ENCODE measurements at regions not wholly inside any gene's neighbourhood (a gene's known extent, or its start where the extent isn't known, plus 50 kb on each side); places are given as distances from the start of the nearest gene placed in this dataset.

DNA sequence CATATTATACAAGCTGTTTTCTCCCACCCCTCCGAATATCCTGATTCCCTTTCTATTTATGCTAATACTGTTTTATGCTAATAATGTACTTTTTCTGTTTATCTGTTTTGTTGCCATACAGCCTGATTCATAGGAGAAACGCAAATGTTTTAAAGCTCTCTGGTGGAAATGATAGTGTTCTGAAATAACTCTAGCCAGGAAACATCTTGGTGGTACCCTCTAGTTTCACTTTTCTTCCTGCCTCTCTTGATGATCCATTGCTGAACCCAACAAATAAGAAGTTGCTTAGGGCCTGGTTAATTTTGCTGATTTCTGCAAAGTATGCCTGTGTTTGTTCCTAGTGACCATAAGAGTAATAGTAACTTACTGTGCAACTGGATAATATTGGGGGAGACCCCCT is 148.4 kb upstream of the KCTD1 start:
- Histone ChIP-seq H3K27me3 (ENCODE audit: control insufficient read depth, insufficient read depth, low read length) (peaks cover 44% of the 10 kb centered on the region), H3K9me3 (ENCODE audit: control insufficient read depth, low read depth, low read length) (no peaks in the 10 kb centered on the region), H3K36me3 (ENCODE audit: control insufficient read depth, low read depth, low read length) (no peaks in the 10 kb centered on the region), H3K9ac (ENCODE audit: low read length) (no peak overlapping the region), H3K4me3 (ENCODE audit: low read length) (no peak overlapping the region), H3K27ac (ENCODE audit: low read length) (no peak overlapping the region), H3K4me1 (ENCODE audit: control insufficient read depth, low read depth, low read length) (no peaks in the 10 kb centered on the region)

DNA sequence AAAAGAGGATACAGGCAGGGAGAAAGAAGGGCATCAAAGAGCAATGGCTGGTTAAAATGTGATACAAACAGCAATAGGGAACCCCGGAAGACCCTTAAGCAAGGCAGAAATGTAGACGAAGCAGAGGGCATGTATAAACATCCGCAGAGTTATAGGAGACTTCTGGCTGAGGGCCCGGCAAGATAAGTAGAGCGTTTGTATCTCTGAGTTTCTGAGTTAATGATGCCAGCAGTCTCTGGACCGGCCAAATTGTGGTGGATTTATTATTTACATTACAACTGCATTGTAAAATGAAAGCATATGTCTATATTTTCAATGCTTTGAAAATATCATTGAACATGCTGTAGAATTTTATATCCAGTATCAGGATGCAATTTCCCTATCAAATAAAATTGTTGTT is 148.0 kb upstream of the KCTD1 start:
- peaks cover 39% of the 10 kb centered on the region for H3K27me3 ChIP-seq (ENCODE audit: control insufficient read depth, insufficient read depth, low read length)
- H3K9ac ChIP-seq (ENCODE audit: low read length), result no peak overlapping the region
- no peaks in the 10 kb centered on the region for H3K9me3 ChIP-seq (ENCODE audit: control insufficient read depth, low read depth, low read length)
- H3K4me1 ChIP-seq (ENCODE audit: control insufficient read depth, low read depth, low read length), result no peaks in the 10 kb centered on the region
- no peak overlapping the region for H3K27ac ChIP-seq (ENCODE audit: low read length)
- H3K36me3 ChIP-seq (ENCODE audit: control insufficient read depth, low read depth, low read length), result no peaks in the 10 kb centered on the region
- H3K4me3 ChIP-seq (ENCODE audit: low read length), result no peak overlapping the region

DNA sequence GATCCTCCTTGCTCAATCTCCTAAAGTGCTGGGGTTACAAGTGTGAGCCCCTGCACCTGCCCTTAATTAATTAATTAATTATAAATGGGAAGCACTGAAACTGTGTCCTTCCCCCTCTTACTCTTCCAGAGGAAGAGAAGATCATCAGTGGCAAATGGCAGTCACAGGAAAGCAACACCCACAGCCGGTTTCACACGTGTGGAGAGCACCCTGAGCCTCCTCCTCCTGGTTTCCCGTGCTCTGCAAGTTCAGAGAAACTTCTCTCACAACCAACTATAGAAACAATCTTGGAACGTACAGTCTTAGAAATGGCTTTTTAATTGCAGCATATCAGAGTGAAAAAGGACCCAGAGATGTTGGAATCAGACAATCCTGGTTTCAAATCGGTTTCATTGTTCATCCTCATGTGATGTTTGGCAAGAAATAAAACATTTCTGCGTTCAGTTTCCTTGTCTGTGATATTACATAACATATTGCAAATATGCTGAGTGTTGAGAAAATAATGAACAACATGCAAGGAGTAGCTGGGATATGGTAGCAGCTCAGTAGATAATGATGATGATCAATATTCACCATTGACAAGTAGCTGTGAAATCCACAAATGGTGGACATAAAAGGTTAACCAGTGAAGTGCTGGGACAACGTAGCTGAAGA is 141.0 kb upstream of the KCTD1 start:
- H3K27ac ChIP-seq (ENCODE audit: low read length), result no peak overlapping the region
- H3K4me3 ChIP-seq (ENCODE audit: low read length), result no peak overlapping the region
- H3K4me1 ChIP-seq (ENCODE audit: control insufficient read depth, low read depth, low read length), result peaks cover 23% of the 10 kb centered on the region
- no peak overlapping the region for H3K9ac ChIP-seq (ENCODE audit: low read length)
- no peaks in the 10 kb centered on the region for H3K36me3 ChIP-seq (ENCODE audit: control insufficient read depth, low read depth, low read length)
- no peaks in the 10 kb centered on the region for H3K27me3 ChIP-seq (ENCODE audit: control insufficient read depth, insufficient read depth, low read length)
- no peaks in the 10 kb centered on the region for H3K9me3 ChIP-seq (ENCODE audit: control insufficient read depth, low read depth, low read length)

DNA sequence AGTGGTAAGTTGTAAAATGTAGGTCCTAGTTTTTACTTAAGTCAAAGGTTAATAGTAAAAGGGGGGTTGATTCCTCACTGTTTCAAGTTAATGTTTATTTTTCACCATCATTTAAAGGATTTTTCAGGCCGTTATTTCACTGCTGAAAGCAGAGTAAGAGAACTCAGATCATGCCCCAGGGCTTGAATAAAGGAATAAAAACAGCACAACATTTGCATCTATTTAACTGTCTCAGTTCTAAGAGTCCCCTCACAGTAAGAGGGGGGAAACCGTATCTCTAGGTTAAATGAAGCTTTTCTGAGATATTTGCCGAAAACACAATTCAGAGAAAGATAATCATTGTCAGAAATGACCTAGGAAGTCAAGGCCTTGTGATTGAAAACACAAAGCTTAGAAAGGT is 138.2 kb upstream of the KCTD1 start:
- H3K4me3 ChIP-seq (ENCODE audit: low read length), result no peak overlapping the region
- no peak overlapping the region for H3K9ac ChIP-seq (ENCODE audit: low read length)
- H3K4me1 ChIP-seq (ENCODE audit: control insufficient read depth, low read depth, low read length), result peaks cover 23% of the 10 kb centered on the region
- no peaks in the 10 kb centered on the region for H3K36me3 ChIP-seq (ENCODE audit: control insufficient read depth, low read depth, low read length)
- no peaks in the 10 kb centered on the region for H3K9me3 ChIP-seq (ENCODE audit: control insufficient read depth, low read depth, low read length)
- H3K27me3 ChIP-seq (ENCODE audit: control insufficient read depth, insufficient read depth, low read length), result no peaks in the 10 kb centered on the region
- no peak overlapping the region for H3K27ac ChIP-seq (ENCODE audit: low read length)

DNA sequence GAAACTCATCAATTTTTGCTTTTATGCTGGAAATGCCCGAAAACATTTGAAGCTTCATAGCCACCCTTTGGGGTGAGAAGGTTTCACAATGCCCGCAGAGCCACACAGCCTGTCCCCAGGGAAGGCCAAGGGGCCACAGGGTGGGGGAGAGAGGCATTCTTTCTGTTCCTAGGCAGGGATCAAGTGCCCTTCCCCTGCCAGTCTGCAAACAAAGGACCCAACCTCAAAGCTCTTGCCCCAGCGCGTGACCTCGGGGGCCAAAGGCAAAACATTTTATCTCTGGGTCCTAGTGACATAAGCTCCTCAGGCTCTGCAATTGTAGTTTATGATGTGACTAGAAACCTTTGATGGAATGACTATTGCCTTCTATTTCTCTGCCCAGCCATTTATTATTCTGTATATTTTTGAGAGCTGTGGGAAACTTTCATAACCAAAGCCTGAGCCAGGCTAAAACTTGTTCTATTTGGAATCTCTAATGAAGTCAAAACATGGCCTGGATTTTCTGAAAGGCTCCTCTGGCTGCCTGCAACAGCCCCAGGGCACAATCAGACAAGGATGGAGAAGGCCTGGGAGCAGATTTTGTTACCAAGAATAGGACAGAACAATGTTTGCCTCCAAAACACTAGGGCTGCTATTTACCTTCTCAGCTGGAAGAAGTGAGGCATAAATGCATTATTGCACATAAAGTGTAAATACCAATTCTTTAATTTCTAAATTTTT is 137.2 kb upstream of the KCTD1 start:
- Histone ChIP-seq H3K27me3 (ENCODE audit: control insufficient read depth, insufficient read depth, low read length) (peaks cover 2% of the 10 kb centered on the region), H3K4me3 (ENCODE audit: low read length) (no peak overlapping the region), H3K9me3 (ENCODE audit: control insufficient read depth, low read depth, low read length) (no peaks in the 10 kb centered on the region), H3K9ac (ENCODE audit: low read length) (no peak overlapping the region), H3K4me1 (ENCODE audit: control insufficient read depth, low read depth, low read length) (peaks cover 23% of the 10 kb centered on the region), H3K27ac (ENCODE audit: low read length) (no peak overlapping the region), H3K36me3 (ENCODE audit: control insufficient read depth, low read depth, low read length) (no peaks in the 10 kb centered on the region)

DNA sequence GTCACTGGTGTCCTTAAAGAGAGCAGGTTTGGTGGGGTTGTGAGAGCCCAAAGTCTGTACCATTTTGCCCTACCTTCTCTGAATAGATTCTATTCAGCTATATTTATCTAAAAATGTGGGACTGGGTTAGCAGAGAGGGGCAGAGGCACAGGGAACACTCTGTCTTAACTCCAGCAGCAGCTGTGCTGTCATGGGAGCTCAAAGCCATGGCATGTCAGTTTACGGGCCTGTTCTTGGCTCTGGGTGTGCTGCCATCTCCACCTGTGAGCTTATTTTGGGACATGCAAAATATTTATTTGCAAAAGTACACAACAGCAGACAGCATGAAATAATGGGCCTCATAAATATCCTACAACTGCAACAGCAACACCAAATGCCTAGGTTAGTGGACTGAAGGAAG is 129.6 kb upstream of the KCTD1 start:
- no peak overlapping the region for H3K27ac ChIP-seq (ENCODE audit: low read length)
- H3K27me3 ChIP-seq (ENCODE audit: control insufficient read depth, insufficient read depth, low read length), result peaks cover 3% of the 10 kb centered on the region
- H3K4me1 ChIP-seq (ENCODE audit: control insufficient read depth, low read depth, low read length), result no peaks in the 10 kb centered on the region

DNA sequence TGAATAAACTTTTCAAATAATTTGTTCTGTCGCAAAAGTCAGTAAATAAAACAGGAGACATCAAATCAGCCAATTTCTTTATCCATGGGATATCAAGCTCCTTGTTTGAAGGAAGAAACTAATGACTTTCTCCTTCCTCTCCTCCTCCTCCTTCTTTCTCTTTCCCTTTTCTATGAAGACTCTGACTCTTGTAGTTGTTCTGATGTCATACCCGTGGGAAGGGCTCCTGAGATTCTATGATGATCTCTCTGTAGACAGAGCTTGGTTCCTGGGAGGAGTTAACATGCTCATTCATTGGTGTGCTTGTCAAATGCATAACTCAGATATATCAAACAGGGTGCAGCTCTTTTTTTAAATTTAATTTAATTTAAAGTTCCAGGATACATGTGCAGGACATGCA is 118.7 kb upstream of the KCTD1 start:
- Histone ChIP-seq H3K4me3 (ENCODE audit: low read length) (no peak overlapping the region), H3K27me3 (ENCODE audit: control insufficient read depth, insufficient read depth, low read length) (no peaks in the 10 kb centered on the region), H3K9me3 (ENCODE audit: control insufficient read depth, low read depth, low read length) (no peaks in the 10 kb centered on the region), H3K36me3 (ENCODE audit: control insufficient read depth, low read depth, low read length) (no peaks in the 10 kb centered on the region), H3K4me1 (ENCODE audit: control insufficient read depth, low read depth, low read length) (no peaks in the 10 kb centered on the region), H3K27ac (ENCODE audit: low read length) (no peak overlapping the region), H3K9ac (ENCODE audit: low read length) (no peak overlapping the region)

More for the DNA sequence above, 129.6 kb upstream of the KCTD1 start:
- Histone ChIP-seq H3K36me3 (ENCODE audit: control insufficient read depth, low read depth, low read length) (no peaks in the 10 kb centered on the region), H3K4me3 (ENCODE audit: low read length) (no peak overlapping the region), H3K9me3 (ENCODE audit: control insufficient read depth, low read depth, low read length) (no peaks in the 10 kb centered on the region), H3K9ac (ENCODE audit: low read length) (no peak overlapping the region)

DNA sequence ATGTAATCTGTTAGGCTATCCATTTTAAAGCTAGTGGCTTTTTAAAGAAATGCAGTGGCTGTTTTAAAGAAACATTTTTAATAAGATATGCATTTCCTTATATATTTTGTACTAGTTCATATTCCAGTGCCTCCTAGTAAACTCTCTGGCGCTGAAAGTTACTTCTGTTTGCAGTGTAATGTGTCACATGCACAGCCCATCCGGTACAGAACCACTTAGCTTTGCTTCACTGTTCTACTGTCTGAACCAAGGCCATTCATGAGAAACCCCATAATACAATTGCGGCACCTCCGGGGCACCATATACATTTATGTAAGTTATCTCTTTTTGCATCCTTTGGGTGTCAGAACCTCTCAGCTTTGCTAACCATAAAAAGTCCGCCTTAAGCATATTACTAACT is 114.6 kb upstream of the KCTD1 start:
- no peak overlapping the region for H3K4me3 ChIP-seq (ENCODE audit: low read length)
- H3K36me3 ChIP-seq (ENCODE audit: control insufficient read depth, low read depth, low read length), result no peaks in the 10 kb centered on the region
- H3K27me3 ChIP-seq (ENCODE audit: control insufficient read depth, insufficient read depth, low read length), result no peaks in the 10 kb centered on the region
- H3K4me1 ChIP-seq (ENCODE audit: control insufficient read depth, low read depth, low read length), result peaks cover 12% of the 10 kb centered on the region
- no peak overlapping the region for H3K27ac ChIP-seq (ENCODE audit: low read length)
- no peak overlapping the region for H3K9ac ChIP-seq (ENCODE audit: low read length)
- no peaks in the 10 kb centered on the region for H3K9me3 ChIP-seq (ENCODE audit: control insufficient read depth, low read depth, low read length)

DNA sequence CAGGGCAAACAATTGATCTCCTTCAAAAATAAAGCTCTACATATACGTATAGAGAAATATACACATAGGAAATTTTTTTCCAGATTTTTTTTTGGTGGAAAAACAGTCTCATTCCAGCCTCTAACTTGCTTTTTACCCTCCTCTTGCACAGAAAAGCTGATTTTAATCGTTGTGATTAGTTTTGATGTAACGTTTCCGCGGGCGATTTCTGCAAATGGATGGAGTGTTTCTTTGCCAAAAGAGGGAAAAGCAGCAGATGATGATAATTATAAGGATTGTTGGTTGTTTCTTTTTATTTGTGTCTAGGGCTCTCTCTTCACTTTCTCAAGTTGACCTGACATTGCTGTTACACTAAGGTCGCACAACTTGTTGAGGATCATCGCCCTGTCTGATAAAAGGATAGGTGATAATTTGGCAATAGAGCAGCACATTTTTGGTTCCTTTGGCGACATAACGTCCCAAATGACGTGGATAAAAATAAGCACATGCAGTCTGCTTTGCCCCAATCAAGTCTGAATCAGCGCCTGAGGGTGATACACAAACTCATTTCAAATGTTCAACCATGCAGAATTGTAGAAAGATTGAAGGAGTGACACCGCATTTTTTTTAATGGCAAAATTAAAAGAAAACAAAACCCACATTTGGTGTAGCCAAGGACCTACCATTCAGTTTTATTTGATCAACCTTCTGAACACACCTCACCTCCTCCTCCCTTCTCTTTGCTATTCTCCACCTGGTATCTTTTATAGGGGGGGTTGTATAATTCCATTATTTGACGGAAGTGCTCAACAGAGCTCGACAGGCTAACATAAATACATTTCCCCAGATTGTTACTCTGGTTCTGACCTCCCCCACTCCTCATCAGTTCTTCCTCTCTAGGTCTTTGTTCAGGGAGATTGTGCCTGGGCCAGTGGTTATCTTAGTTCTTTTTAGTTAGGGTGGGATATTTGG is 109.6 kb upstream of the KCTD1 start:
- Histone ChIP-seq H3K27me3 (ENCODE audit: control insufficient read depth, insufficient read depth, low read length) (peaks cover 29% of the 10 kb centered on the region), H3K9ac (ENCODE audit: low read length) (peak overlapping the region; percentile 81), H3K9me3 (ENCODE audit: control insufficient read depth, low read depth, low read length) (no peaks in the 10 kb centered on the region), H3K36me3 (ENCODE audit: control insufficient read depth, low read depth, low read length) (no peaks in the 10 kb centered on the region), H3K4me1 (ENCODE audit: control insufficient read depth, low read depth, low read length) (peaks cover 25% of the 10 kb centered on the region), H3K27ac (ENCODE audit: low read length) (no peak overlapping the region), H3K4me3 (ENCODE audit: low read length) (peak overlapping the region; percentile 75)

DNA sequence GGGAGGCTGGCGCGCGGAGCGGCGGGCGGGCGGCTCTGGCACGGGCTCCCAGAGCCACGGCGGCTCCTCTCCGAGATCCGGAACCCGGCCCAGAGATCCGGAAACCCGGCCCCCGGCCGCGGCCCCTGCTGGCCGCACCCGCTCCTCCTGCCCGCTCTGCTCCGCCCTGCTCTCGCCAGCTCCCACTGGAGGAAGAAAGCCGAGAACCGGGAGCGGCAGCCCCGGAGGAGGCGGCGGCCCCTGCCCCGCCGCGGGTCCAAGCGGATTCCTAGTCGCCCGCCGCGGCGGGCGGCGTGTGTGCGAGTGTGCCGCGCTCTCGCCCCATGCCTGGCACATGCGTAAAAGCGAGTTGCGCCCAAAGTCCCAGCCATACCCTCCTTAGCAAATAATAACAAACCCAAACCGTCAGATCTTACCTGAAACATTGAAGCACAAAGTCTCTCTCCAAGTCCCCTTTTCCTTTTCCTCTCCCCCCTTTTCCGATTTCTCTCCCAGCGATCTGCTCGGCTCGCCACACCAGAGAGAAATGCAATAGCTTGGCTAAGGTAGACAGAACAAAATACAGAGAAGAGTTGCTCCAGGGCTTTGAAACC is 108.7 kb upstream of the KCTD1 start:
- Histone ChIP-seq H3K27me3 (ENCODE audit: control insufficient read depth, insufficient read depth, low read length) (peaks cover 32% of the 10 kb centered on the region), H3K9ac (ENCODE audit: low read length) (peak overlapping the region; percentile 81), H3K27ac (ENCODE audit: low read length) (no peak overlapping the region)

DNA sequence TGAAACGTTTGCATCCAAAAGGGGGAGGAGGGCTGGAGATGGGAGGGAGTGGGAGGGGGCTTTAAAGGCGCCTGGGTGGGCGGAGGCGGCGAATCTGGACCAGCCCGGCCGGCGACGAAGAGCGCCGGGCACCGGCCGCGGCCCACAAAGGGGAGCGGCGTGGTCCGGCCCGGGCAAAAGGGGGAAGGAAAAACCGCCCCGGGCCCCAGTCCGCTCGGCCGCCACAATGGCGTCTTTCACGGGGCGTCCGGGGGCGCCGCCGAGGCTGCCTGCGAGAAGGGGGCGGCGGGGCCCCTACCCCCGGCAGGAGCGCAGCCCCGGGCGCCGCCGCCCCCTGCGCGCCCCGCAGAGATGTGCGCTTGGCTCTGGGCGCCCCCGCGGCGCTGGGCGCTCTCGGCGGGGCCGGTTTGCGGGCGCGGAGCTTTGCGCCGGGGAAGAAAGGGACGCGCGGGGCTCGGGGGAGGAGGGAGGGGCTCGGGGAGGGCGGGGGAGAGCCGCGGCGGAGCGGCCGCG is 108.1 kb upstream of the KCTD1 start:
- Histone ChIP-seq H3K27me3 (ENCODE audit: control insufficient read depth, insufficient read depth, low read length) (peaks cover 32% of the 10 kb centered on the region), H3K4me3 (ENCODE audit: low read length) (peak overlapping the region; percentile 74), H3K4me1 (ENCODE audit: control insufficient read depth, low read depth, low read length) (peaks cover 26% of the 10 kb centered on the region), H3K27ac (ENCODE audit: low read length) (no peak overlapping the region), H3K9me3 (ENCODE audit: control insufficient read depth, low read depth, low read length) (no peaks in the 10 kb centered on the region), H3K36me3 (ENCODE audit: control insufficient read depth, low read depth, low read length) (no peaks in the 10 kb centered on the region), H3K9ac (ENCODE audit: low read length) (peak overlapping the region; percentile 81)

More for the DNA sequence above, 108.7 kb upstream of the KCTD1 start:
- peak overlapping the region; percentile 75 for H3K4me3 ChIP-seq (ENCODE audit: low read length)
- H3K4me1 ChIP-seq (ENCODE audit: control insufficient read depth, low read depth, low read length), result peaks cover 26% of the 10 kb centered on the region
- H3K36me3 ChIP-seq (ENCODE audit: control insufficient read depth, low read depth, low read length), result no peaks in the 10 kb centered on the region
- H3K9me3 ChIP-seq (ENCODE audit: control insufficient read depth, low read depth, low read length), result no peaks in the 10 kb centered on the region
